ENCODE measurements at regions not wholly inside any gene's neighbourhood (a gene's known extent, or its start where the extent isn't known, plus 50 kb on each side); places are given as distances from the start of the nearest gene placed in this dataset.

- POLR2A ChIA-PET, result no interaction called here
- intact Hi-C loops (cut with micrococcal nuclease; ENCODE audit: unreplicated experiment), result no loop called here
- no peaks in the 10 kb centered on the region for H3K36me3 Mint-ChIP-seq (ENCODE audit: insufficient read depth, unreplicated experiment)
Measured at GRCh38 chr2:107405261-107405660, 421.4 kb upstream of the RGPD4 start.

GRCh38 chr2:107407017-107407416 is 419.7 kb upstream of the RGPD4 start:
- no peak for DNase-seq
- no peaks in the 10 kb centered on the region for H3K27me3 ChIP-seq (replicated peaks; ENCODE audit: control insufficient read depth, insufficient read depth, low read length)
- no peak for TF ChIP-seq CTCF (IDR thresholded peaks at IDR 0.05; ENCODE audit: insufficient read depth in 1 of 2, low read depth in 1 of 2, low read length in 1 of 2, severe bottlenecking in 1 of 2, unreplicated experiment in 1 of 2)
- intact Hi-C loops (cut with micrococcal nuclease; ENCODE audit: unreplicated experiment), result no loop called here
- POLR2A ChIA-PET, result no interaction called here
- H3K4me1 Mint-ChIP-seq (ENCODE audit: low read depth, unreplicated experiment), result no peaks in the 10 kb centered on the region
- no TSS peak for BruUV-seq (replicated peaks)
- no peak overlapping the region for H3K27ac Mint-ChIP-seq (ENCODE audit: unreplicated experiment)
- peaks cover 3% of the 10 kb centered on the region for H3K27me3 Mint-ChIP-seq (ENCODE audit: insufficient read depth, unreplicated experiment)
- no peaks in the 10 kb centered on the region for H3K36me3 Mint-ChIP-seq (ENCODE audit: insufficient read depth, unreplicated experiment)
- no peaks in the 10 kb centered on the region for H3K9me3 Mint-ChIP-seq (ENCODE audit: unreplicated experiment)
- CTCF ChIA-PET, result no interaction called here
- H3K4me3 ChIP-seq (ENCODE audit: low read depth, low read length), result no peak overlapping the region
- H3K9me3 ChIP-seq, result no peaks in the 10 kb centered on the region
- no peaks in the 10 kb centered on the region for H3K4me1 ChIP-seq
- no peaks in the 10 kb centered on the region for H3K36me3 ChIP-seq (ENCODE audit: control insufficient read depth, insufficient read depth, low read length)
- H3K4me3 Mint-ChIP-seq (ENCODE audit: unreplicated experiment), result no peak overlapping the region

More at GRCh38 chr2:107405261-107405660, 421.4 kb upstream of the RGPD4 start:
- Histone ChIP-seq H3K27me3 (replicated peaks; ENCODE audit: control insufficient read depth, insufficient read depth, low read length) (no peaks in the 10 kb centered on the region), H3K36me3 (ENCODE audit: control insufficient read depth, insufficient read depth, low read length) (no peaks in the 10 kb centered on the region), H3K4me1 (no peaks in the 10 kb centered on the region), H3K4me3 (ENCODE audit: low read depth, low read length) (no peak overlapping the region), H3K9me3 (no peaks in the 10 kb centered on the region)
- Mint-ChIP-seq H3K4me1 (ENCODE audit: low read depth, unreplicated experiment) (no peaks in the 10 kb centered on the region), H3K27me3 (ENCODE audit: insufficient read depth, unreplicated experiment) (peaks cover 3% of the 10 kb centered on the region), H3K4me3 (ENCODE audit: unreplicated experiment) (no peak overlapping the region), H3K27ac (ENCODE audit: unreplicated experiment) (no peak overlapping the region), H3K9me3 (ENCODE audit: unreplicated experiment) (no peaks in the 10 kb centered on the region)
- CTCF ChIA-PET, result no interaction called here
- no TSS peak for BruUV-seq (replicated peaks)
- TF ChIP-seq CTCF (IDR thresholded peaks at IDR 0.05; ENCODE audit: insufficient read depth in 1 of 2, low read depth in 1 of 2, low read length in 1 of 2, severe bottlenecking in 1 of 2, unreplicated experiment in 1 of 2), result no peak
- no peak for DNase-seq

DNA sequence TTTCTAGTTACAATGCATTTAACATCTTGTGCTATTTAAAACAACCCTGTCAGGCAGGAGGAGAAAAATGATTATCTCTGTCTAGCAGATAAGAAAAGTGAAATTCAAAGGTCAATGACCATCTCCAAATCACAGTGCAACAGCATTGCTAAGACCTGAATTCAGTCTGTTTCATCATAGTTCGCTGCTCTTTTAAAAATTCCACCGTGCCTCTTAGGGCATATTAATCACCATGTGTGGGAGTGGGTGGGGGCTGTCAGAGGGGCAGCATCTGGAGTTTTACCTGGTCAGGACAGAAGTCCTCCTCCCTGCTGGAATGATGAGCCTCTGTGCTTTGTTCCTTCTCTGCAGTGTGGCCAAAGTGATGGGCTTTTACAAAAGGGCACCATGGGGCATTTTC is 418.7 kb upstream of the RGPD4 start:
- TF ChIP-seq CTCF (IDR thresholded peaks at IDR 0.05; ENCODE audit: insufficient read depth in 1 of 2, low read depth in 1 of 2, low read length in 1 of 2, severe bottlenecking in 1 of 2, unreplicated experiment in 1 of 2), result no peak
- ChIA-PET CTCF (no interaction called here), POLR2A (no interaction called here)
- Mint-ChIP-seq H3K36me3 (ENCODE audit: insufficient read depth, unreplicated experiment) (no peaks in the 10 kb centered on the region), H3K9me3 (ENCODE audit: unreplicated experiment) (no peaks in the 10 kb centered on the region), H3K4me1 (ENCODE audit: low read depth, unreplicated experiment) (no peaks in the 10 kb centered on the region), H3K27ac (ENCODE audit: unreplicated experiment) (no peak overlapping the region), H3K27me3 (ENCODE audit: insufficient read depth, unreplicated experiment) (peaks cover 3% of the 10 kb centered on the region), H3K4me3 (ENCODE audit: unreplicated experiment) (no peak overlapping the region)
- DNase-seq, result no peak
- Histone ChIP-seq H3K27me3 (replicated peaks; ENCODE audit: control insufficient read depth, insufficient read depth, low read length) (no peaks in the 10 kb centered on the region), H3K4me3 (ENCODE audit: low read depth, low read length) (no peak overlapping the region), H3K4me1 (no peaks in the 10 kb centered on the region), H3K36me3 (ENCODE audit: control insufficient read depth, insufficient read depth, low read length) (no peaks in the 10 kb centered on the region), H3K9me3 (no peaks in the 10 kb centered on the region)
- intact Hi-C loops (cut with micrococcal nuclease; ENCODE audit: unreplicated experiment), result no loop called here
- BruUV-seq (replicated peaks), result no TSS peak
